Mesendoderm (in vitro differentiated cells): ENCODE measurements at regions not wholly inside any gene's neighbourhood (a gene's known extent, or its start where the extent isn't known, plus 50 kb on each side); places are given as distances from the start of the nearest gene placed in this dataset.
A peak's percentile ranks its signal among the peaks of the same experiment; 100 is the strongest.

Source experiments
- DNase-seq: peaks from one replicate; pipeline ENCODE4 v3.0.0; 2013
- H2AK5ac ChIP-seq: 2 replicates; pipeline ENCODE4 v1.6.1; 2013; ENCODE audit warnings: low read length, inconsistent platforms
- H2BK120ac ChIP-seq: 2 replicates; pipeline ENCODE4 v1.6.1; 2013; ENCODE audit warnings: low read depth, mild to moderate bottlenecking, low read length, moderate library complexity, mixed read lengths
- H2BK15ac ChIP-seq: replicated peaks from 2 replicates; pipeline ENCODE4 v1.6.1; 2013; ENCODE audit warnings: low read depth, mild to moderate bottlenecking, moderate library complexity
- H2BK5ac ChIP-seq: 2 replicates; pipeline ENCODE4 v1.6.1; 2013; ENCODE audit warnings: low read length, inconsistent platforms
- H3K18ac ChIP-seq: 2 replicates; pipeline ENCODE4 v1.6.1; 2013; ENCODE audit warnings: mild to moderate bottlenecking, low read length, mixed read lengths
- H3K23ac ChIP-seq: one replicate; pipeline ENCODE4 v1.6.1; 2013; ENCODE audit warnings: low read length
- H3K27ac ChIP-seq: 2 replicates; pipeline ENCODE4 v1.5.1; 2013; ENCODE audit warnings: low read depth, mild to moderate bottlenecking, inconsistent platforms, low read length, moderate library complexity
- H3K27me3 ChIP-seq: 2 replicates; pipeline ENCODE4 v1.6.1; 2013; ENCODE audit warnings: low read length, control low read depth, mild to moderate bottlenecking, inconsistent platforms; ENCODE audit not compliant: insufficient read depth, poor library complexity
- H3K36me3 ChIP-seq: 2 replicates; pipeline ENCODE4 v1.6.1; 2013; ENCODE audit warnings: low read length, inconsistent platforms; ENCODE audit not compliant: control insufficient read depth, insufficient read depth
- H3K4ac ChIP-seq: one replicate; pipeline ENCODE4 v1.6.1; 2013; ENCODE audit warnings: low read depth, mild to moderate bottlenecking, low read length, moderate library complexity
- H3K4me1 ChIP-seq: 2 replicates; pipeline ENCODE4 v1.6.1; 2013; ENCODE audit warnings: low read depth, low read length, inconsistent platforms; ENCODE audit not compliant: control insufficient read depth
- H3K4me2 ChIP-seq: 2 replicates; pipeline ENCODE4 v1.6.1; 2013; ENCODE audit warnings: low read length
- H3K4me3 ChIP-seq: 2 replicates; pipeline ENCODE4 v1.5.1; 2013; ENCODE audit warnings: mild to moderate bottlenecking, low read length
- H3K56ac ChIP-seq: one replicate; pipeline ENCODE4 v1.6.1; 2013; ENCODE audit warnings: low read length
- H3K79me1 ChIP-seq: 2 replicates; pipeline ENCODE4 v1.6.1; 2013; ENCODE audit warnings: low read length, inconsistent platforms
- H3K79me2 ChIP-seq: 2 replicates; pipeline ENCODE4 v1.6.1; 2013; ENCODE audit warnings: mild to moderate bottlenecking, low read length; ENCODE audit not compliant: control insufficient read depth, insufficient read depth
- H3K9ac ChIP-seq: 2 replicates; pipeline ENCODE4 v1.6.1; 2013; ENCODE audit warnings: low read length, inconsistent platforms
- H4K5ac ChIP-seq: one replicate; pipeline ENCODE4 v1.6.1; 2013; ENCODE audit warnings: low read length
- H4K8ac ChIP-seq: one replicate; pipeline ENCODE4 v1.6.1; 2013; ENCODE audit warnings: low read depth, mild to moderate bottlenecking, control low read depth, low read length, moderate library complexity
- WGBS: extraction: QIAGEN DNeasy Blood & Tissue Kit; methylation state at CpG from one replicate; pipeline ENCODE4 v1.1.7; 2013; ENCODE audit warnings: low lambda C conversion rate, missing lambda C conversion rate; ENCODE audit not compliant: insufficient coverage; ENCODE audit errors: extremely low coverage; 5-methylcytosine and 5-hydroxymethylcytosine counted together

- H3K27ac ChIP-seq: no peak overlapping the region
- no peak overlapping the region for H3K4me3 ChIP-seq
- no peaks in the 10 kb centered on the region for H3K79me2 ChIP-seq
- H3K9ac ChIP-seq: no peak overlapping the region
- no peak overlapping the region for H3K56ac ChIP-seq
- peaks cover 4% of the 10 kb centered on the region for H3K4me1 ChIP-seq
- H2BK120ac ChIP-seq: no peak overlapping the region
- no peak overlapping the region for H3K4ac ChIP-seq
- H4K8ac ChIP-seq: no peak overlapping the region
- no peak overlapping the region for H3K18ac ChIP-seq
- H2BK15ac ChIP-seq: no peak overlapping the region
- H3K36me3 ChIP-seq: no peaks in the 10 kb centered on the region
- H3K27me3 ChIP-seq: no peaks in the 10 kb centered on the region
- no peak overlapping the region for H4K5ac ChIP-seq
- no peak overlapping the region for H3K4me2 ChIP-seq
- WGBS: no CpG with 5 or more reads among the region's 4 CpGs
- DNase-seq: no peak
- no peaks in the 10 kb centered on the region for H3K79me1 ChIP-seq
- H3K23ac ChIP-seq: no peak overlapping the region
- no peak overlapping the region for H2AK5ac ChIP-seq
- no peak overlapping the region for H2BK5ac ChIP-seq
Observed at GRCh38 chr2:204175552-204176271, 239.1 kb downstream of the ICOS start.

GRCh38 chr2:204176306-204176705, 239.7 kb downstream of the ICOS start:
- no CpG with 5 or more reads among the region's 1 CpG for WGBS
- H3K27me3 ChIP-seq: no peaks in the 10 kb centered on the region

GRCh38 chr2:204177251-204177976, 240.9 kb downstream of the ICOS start:
- Histone ChIP-seq H3K4me3 (no peak overlapping the region), H3K4me1 (no peaks in the 10 kb centered on the region), H3K56ac (no peak overlapping the region), H3K4ac (no peak overlapping the region), H3K27ac (no peak overlapping the region), H3K18ac (no peak overlapping the region), H2AK5ac (no peak overlapping the region), H3K9ac (no peak overlapping the region), H2BK15ac (no peak overlapping the region), H2BK120ac (no peak overlapping the region), H2BK5ac (no peak overlapping the region), H3K79me2 (no peaks in the 10 kb centered on the region), H4K8ac (no peak overlapping the region), H3K36me3 (no peaks in the 10 kb centered on the region), H3K27me3 (no peaks in the 10 kb centered on the region), H3K79me1 (no peaks in the 10 kb centered on the region), H3K23ac (no peak overlapping the region), H4K5ac (no peak overlapping the region), H3K4me2 (no peak overlapping the region)
- DNase-seq: no peak
- WGBS: no CpG with 5 or more reads among the region's 4 CpGs

More at GRCh38 chr2:204176306-204176705, 239.7 kb downstream of the ICOS start:
- no peaks in the 10 kb centered on the region for H3K79me2 ChIP-seq
- no peaks in the 10 kb centered on the region for H3K36me3 ChIP-seq
- no peak for DNase-seq
- H2BK120ac ChIP-seq: no peak overlapping the region
- H3K56ac ChIP-seq: no peak overlapping the region
- no peak overlapping the region for H3K4me2 ChIP-seq
- no peak overlapping the region for H2AK5ac ChIP-seq
- no peak overlapping the region for H4K5ac ChIP-seq
- H2BK15ac ChIP-seq: no peak overlapping the region
- H2BK5ac ChIP-seq: no peak overlapping the region
- H3K27ac ChIP-seq: no peak overlapping the region
- no peak overlapping the region for H3K4ac ChIP-seq
- no peak overlapping the region for H3K4me3 ChIP-seq
- no peak overlapping the region for H4K8ac ChIP-seq
- H3K79me1 ChIP-seq: no peaks in the 10 kb centered on the region
- H3K18ac ChIP-seq: no peak overlapping the region
- H3K4me1 ChIP-seq: peaks cover 3% of the 10 kb centered on the region
- no peak overlapping the region for H3K9ac ChIP-seq
- no peak overlapping the region for H3K23ac ChIP-seq

GRCh38 chr2:204177977-204178522, 241.5 kb downstream of the ICOS start:
- no peaks in the 10 kb centered on the region for H3K27me3 ChIP-seq
- no peak overlapping the region for H3K4me3 ChIP-seq
- H3K79me1 ChIP-seq: no peaks in the 10 kb centered on the region
- H3K9ac ChIP-seq: no peak overlapping the region
- H3K23ac ChIP-seq: no peak overlapping the region
- H4K5ac ChIP-seq: no peak overlapping the region
- no peaks in the 10 kb centered on the region for H3K36me3 ChIP-seq
- no peak overlapping the region for H3K4me2 ChIP-seq
- H3K56ac ChIP-seq: no peak overlapping the region
- no peak overlapping the region for H2BK120ac ChIP-seq
- H2BK15ac ChIP-seq: no peak overlapping the region
- H3K4me1 ChIP-seq: no peaks in the 10 kb centered on the region
- no peaks in the 10 kb centered on the region for H3K79me2 ChIP-seq
- H2BK5ac ChIP-seq: no peak overlapping the region
- WGBS: no CpG with 5 or more reads among the region's 3 CpGs
- H3K27ac ChIP-seq: no peak overlapping the region
- no peak overlapping the region for H4K8ac ChIP-seq
- peak; percentile 67 for DNase-seq
- H3K18ac ChIP-seq: no peak overlapping the region
- no peak overlapping the region for H3K4ac ChIP-seq
- H2AK5ac ChIP-seq: no peak overlapping the region

GRCh38 chr2:204180649-204181048, 244.1 kb downstream of the ICOS start:
- Histone ChIP-seq H3K27me3 (no peaks in the 10 kb centered on the region), H3K4ac (no peak overlapping the region), H2BK15ac (no peak overlapping the region), H2BK120ac (no peak overlapping the region), H3K79me1 (no peaks in the 10 kb centered on the region), H3K56ac (no peak overlapping the region), H3K79me2 (no peaks in the 10 kb centered on the region), H3K36me3 (no peaks in the 10 kb centered on the region), H2AK5ac (no peak overlapping the region), H3K23ac (no peak overlapping the region), H2BK5ac (no peak overlapping the region), H3K4me2 (no peak overlapping the region), H3K9ac (no peak overlapping the region), H4K5ac (no peak overlapping the region), H3K4me1 (no peaks in the 10 kb centered on the region), H3K18ac (no peak overlapping the region), H3K27ac (no peak overlapping the region), H4K8ac (no peak overlapping the region), H3K4me3 (no peak overlapping the region)
- DNase-seq: peak; percentile 20
- WGBS: no CpG with 5 or more reads among the region's 1 CpG
